MM.1S (cell line): ENCODE measurements at regions not wholly inside any gene's neighbourhood (a gene's known extent, or its start where the extent isn't known, plus 50 kb on each side); places are given as distances from the start of the nearest gene placed in this dataset.

Source experiments
- CTCF ChIP-seq: fragments of 300-600 bp; sonication (generic); IDR thresholded peaks from 2 replicates; pipeline ENCODE4 v1.5.1; 2016; ENCODE audit warnings: antibody characterized with exemption, low read length, mixed read lengths
- EZH2 ChIP-seq: fragments of 300-600 bp; sonication (generic); optimal IDR thresholded peaks from 2 replicates; pipeline ENCODE3; 2017; ENCODE audit warnings: low read depth, mild to moderate bottlenecking, antibody characterized with exemption, low read length, mixed read lengths

- TF ChIP-seq EZH2 = no peak
- no peak for TF ChIP-seq CTCF
Measured at GRCh38 chr13:21895779-21896178, 224.9 kb downstream of the FGF9 start.
